ES-I3 (cell line): ENCODE measurements at regions not wholly inside any gene's neighbourhood (a gene's known extent, or its start where the extent isn't known, plus 50 kb on each side); places are given as distances from the start of the nearest gene placed in this dataset.

Source experiments
- H3K36me3 ChIP-seq: 2 replicates; pipeline ENCODE4 v1.6.1; 2013; ENCODE audit warnings: mild to moderate bottlenecking, low read length, control low read depth, moderate library complexity; ENCODE audit not compliant: insufficient read depth
- H3K4me1 ChIP-seq: 2 replicates; pipeline ENCODE4 v1.6.1; 2013; ENCODE audit warnings: mild to moderate bottlenecking, control low read depth, low read length; ENCODE audit not compliant: insufficient read depth
- H3K9ac ChIP-seq: 2 replicates; pipeline ENCODE4 v1.6.1; 2013; ENCODE audit warnings: low read depth, mild to moderate bottlenecking, low read length, moderate library complexity
- H3K9me3 ChIP-seq: 2 replicates; pipeline ENCODE4 v1.6.1; 2013; ENCODE audit warnings: mild to moderate bottlenecking, low read length, moderate library complexity; ENCODE audit not compliant: control insufficient read depth, insufficient read depth

GRCh38 chr6:14635195-14635594, 517.6 kb downstream of the CD83 start:
- Histone ChIP-seq H3K9me3 (no peaks in the 10 kb centered on the region), H3K36me3 (no peaks in the 10 kb centered on the region)

GRCh38 chr6:14635934-14636591, 518.5 kb downstream of the CD83 start:
- Histone ChIP-seq H3K9ac (no peak overlapping the region), H3K4me1 (peaks cover 31% of the 10 kb centered on the region), H3K9me3 (no peaks in the 10 kb centered on the region), H3K36me3 (no peaks in the 10 kb centered on the region)

More at GRCh38 chr6:14635195-14635594, 517.6 kb downstream of the CD83 start:
- peaks cover 24% of the 10 kb centered on the region for H3K4me1 ChIP-seq
- no peak overlapping the region for H3K9ac ChIP-seq

DNA sequence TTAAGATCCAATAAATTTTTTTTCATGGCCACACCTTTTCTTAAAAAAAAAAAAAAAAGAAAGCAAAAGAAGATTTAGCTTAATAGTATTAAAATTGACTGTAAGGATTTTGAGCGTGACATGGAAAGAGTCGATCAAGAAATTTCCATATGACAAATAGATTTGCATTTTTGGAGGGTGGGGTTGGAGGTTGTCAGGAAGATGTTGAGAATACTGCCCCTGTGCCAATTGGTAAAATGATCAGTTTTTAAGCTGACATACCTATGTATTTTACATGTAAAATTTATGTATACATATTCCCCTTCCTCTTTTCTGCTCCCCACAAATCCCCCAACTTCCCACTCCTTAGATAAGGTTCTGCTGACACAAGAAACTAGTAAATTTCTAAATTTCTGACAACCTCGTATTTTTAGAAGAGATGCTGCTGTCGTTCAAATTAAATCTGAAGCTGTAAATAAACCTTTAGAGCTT, 520.9 kb downstream of the CD83 start:
- H3K9me3 ChIP-seq = no peaks in the 10 kb centered on the region
- H3K36me3 ChIP-seq = no peaks in the 10 kb centered on the region
- H3K9ac ChIP-seq = no peak overlapping the region
- H3K4me1 ChIP-seq = peaks cover 49% of the 10 kb centered on the region

GRCh38 chr6:14638906-14639761, 521.6 kb downstream of the CD83 start:
- no peaks in the 10 kb centered on the region for H3K9me3 ChIP-seq
- peak overlapping the region; percentile 11; the same call in 1 of the 2 replicates for H3K9ac ChIP-seq
- H3K4me1 ChIP-seq = peaks cover 49% of the 10 kb centered on the region
- no peaks in the 10 kb centered on the region for H3K36me3 ChIP-seq

- peak overlapping the region; percentile 18; the same call in 1 of the 2 replicates for H3K9ac ChIP-seq
- H3K9me3 ChIP-seq = no peaks in the 10 kb centered on the region
- H3K36me3 ChIP-seq = no peaks in the 10 kb centered on the region
- peaks cover 49% of the 10 kb centered on the region for H3K4me1 ChIP-seq
Observed at GRCh38 chr6:14639983-14640599, 522.5 kb downstream of the CD83 start.

DNA sequence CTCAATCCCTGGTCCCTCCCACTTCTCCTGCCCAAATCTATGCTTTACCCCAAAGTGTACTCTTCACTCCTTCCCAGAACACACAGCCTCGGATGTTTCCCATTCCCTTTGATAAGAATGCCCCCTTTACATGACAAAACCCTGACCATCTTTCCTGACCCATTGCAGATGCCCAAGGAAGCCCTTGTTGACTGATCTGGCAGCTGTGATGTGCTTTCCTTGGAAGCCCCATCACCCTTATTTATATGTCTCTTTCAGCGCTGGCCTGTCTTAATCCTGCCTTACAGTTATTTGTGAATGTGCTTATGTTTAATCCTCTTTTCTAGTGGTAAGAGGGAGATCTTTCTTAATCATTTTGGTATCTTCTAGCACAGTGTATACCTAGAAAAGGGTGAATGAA, 523.1 kb downstream of the CD83 start:
- Histone ChIP-seq H3K9ac (no peak overlapping the region), H3K9me3 (no peaks in the 10 kb centered on the region), H3K4me1 (peaks cover 46% of the 10 kb centered on the region), H3K36me3 (no peaks in the 10 kb centered on the region)

DNA sequence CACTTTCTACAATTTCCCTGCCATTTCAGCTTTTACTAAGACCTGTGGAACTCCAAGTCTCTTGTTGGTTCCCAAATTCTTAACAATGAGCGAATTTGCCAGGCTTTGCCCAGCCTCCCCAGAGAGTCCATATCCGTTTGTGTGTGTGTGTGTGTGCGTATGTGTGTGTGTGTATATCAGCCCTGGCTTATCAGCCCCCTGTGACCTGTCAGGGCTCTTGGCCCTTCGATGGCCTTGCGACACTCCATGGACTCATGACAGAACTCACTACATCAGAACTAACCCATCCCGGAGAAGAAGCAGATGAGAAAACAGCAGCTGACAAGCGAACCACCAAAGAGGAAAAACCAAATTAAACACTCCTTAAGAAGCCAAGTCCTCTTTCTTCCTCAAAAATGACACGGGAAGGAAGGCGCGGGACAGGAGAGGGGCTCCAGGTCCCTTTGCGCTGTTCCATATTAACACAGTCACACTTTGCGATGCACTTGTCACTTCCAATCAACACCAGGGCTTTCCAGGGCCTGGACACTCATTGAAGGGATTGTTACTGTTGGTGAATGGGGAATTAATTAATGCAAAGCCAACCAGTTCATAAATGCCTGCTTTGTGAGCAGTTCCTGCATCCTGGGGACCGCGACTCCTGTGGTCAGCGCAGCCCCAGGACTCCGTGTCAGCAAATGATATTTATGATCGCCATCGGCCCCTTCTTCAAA, 524.0 kb downstream of the CD83 start:
- no peaks in the 10 kb centered on the region for H3K9me3 ChIP-seq
- H3K9ac ChIP-seq = no peak overlapping the region
- H3K36me3 ChIP-seq = no peaks in the 10 kb centered on the region
- peaks cover 46% of the 10 kb centered on the region for H3K4me1 ChIP-seq

- no peak overlapping the region for H3K9ac ChIP-seq
- H3K4me1 ChIP-seq = peaks cover 46% of the 10 kb centered on the region
- H3K9me3 ChIP-seq = no peaks in the 10 kb centered on the region
- H3K36me3 ChIP-seq = no peaks in the 10 kb centered on the region
Observed at GRCh38 chr6:14642136-14642505, 524.5 kb downstream of the CD83 start.

- H3K9me3 ChIP-seq = no peaks in the 10 kb centered on the region
- no peaks in the 10 kb centered on the region for H3K36me3 ChIP-seq
- no peak overlapping the region for H3K9ac ChIP-seq
- peaks cover 46% of the 10 kb centered on the region for H3K4me1 ChIP-seq
Observed at GRCh38 chr6:14642842-14643241, 525.3 kb downstream of the CD83 start.

DNA sequence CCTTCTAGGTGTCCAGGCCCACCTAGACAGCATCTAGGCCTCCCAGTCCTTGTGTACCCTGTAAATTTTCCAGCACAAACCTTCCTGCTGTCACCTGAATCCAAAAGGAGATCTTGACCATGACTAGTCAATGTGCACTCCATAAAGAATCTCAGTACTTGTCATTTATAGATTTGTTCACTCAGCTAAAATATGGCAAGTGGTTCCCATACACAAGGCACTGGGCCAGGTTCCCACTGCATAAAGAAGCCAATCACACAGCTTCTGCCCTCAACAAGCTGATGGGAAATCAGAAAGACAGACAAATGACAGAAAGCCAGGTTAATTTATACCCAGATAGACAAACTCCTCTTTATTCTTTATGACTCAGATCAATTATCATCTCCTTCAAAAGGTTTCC, 526.8 kb downstream of the CD83 start:
- peaks cover 35% of the 10 kb centered on the region for H3K4me1 ChIP-seq
- no peak overlapping the region for H3K9ac ChIP-seq
- H3K9me3 ChIP-seq = no peaks in the 10 kb centered on the region
- no peaks in the 10 kb centered on the region for H3K36me3 ChIP-seq

- no peak overlapping the region for H3K9ac ChIP-seq
Observed at GRCh38 chr6:14645221-14645620, 527.6 kb downstream of the CD83 start.

DNA sequence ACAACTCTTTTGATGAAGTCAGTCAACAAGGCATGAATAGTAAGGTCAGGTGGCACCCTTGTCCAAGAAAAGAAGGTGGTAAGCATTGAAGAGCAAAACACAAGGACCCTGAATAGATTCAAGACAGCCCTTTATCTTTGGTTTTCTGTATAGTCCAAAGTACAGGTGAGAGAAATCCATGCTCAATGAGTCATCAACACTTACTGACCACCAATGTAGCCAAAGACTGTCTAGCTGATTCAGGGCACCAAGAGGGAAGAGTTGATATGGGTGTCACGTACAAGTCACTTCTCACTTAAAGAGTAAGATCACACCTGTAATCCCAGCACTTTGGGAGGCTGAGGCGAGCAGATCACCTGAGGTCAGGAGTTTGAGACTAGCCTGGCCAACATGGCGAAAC, 528.3 kb downstream of the CD83 start:
- Histone ChIP-seq H3K9me3 (no peaks in the 10 kb centered on the region), H3K36me3 (no peaks in the 10 kb centered on the region), H3K9ac (no peak overlapping the region), H3K4me1 (peaks cover 21% of the 10 kb centered on the region)

More at GRCh38 chr6:14645221-14645620, 527.6 kb downstream of the CD83 start:
- Histone ChIP-seq H3K9me3 (no peaks in the 10 kb centered on the region), H3K36me3 (no peaks in the 10 kb centered on the region), H3K4me1 (peaks cover 27% of the 10 kb centered on the region)

DNA sequence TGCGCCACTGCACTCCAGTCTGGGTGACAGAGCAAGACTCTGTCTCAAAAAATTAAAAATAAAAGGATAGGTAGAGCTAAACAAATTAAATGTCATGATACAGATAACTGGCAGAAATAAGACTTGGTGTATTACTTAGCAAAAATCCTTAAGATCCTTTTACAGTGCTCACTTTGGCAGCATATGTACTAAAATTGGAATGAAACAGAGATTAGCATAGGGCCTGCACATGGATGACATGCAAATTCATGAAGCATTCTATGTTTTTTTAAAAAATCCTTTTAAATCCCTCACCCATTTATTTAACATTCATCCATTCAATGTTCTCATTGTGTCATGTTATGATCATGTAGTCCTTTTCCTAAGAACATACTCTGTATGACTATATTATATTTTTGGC, 528.8 kb downstream of the CD83 start:
- H3K9me3 ChIP-seq = no peaks in the 10 kb centered on the region
- H3K36me3 ChIP-seq = no peaks in the 10 kb centered on the region
- H3K4me1 ChIP-seq = peaks cover 16% of the 10 kb centered on the region
- H3K9ac ChIP-seq = no peak overlapping the region

- no peaks in the 10 kb centered on the region for H3K36me3 ChIP-seq
- no peaks in the 10 kb centered on the region for H3K9me3 ChIP-seq
- H3K4me1 ChIP-seq = peaks cover 6% of the 10 kb centered on the region
- no peak overlapping the region for H3K9ac ChIP-seq
Observed at GRCh38 chr6:14647357-14647756, 529.8 kb downstream of the CD83 start.
